SIG-M5 treated with dmso at 0.1 percent for 504 hours (cell line): ENCODE measurements at regions not wholly inside any gene's neighbourhood (a gene's known extent, or its start where the extent isn't known, plus 50 kb on each side); places are given as distances from the start of the nearest gene placed in this dataset.
"Not testable (repeated sequence)": the region's sequence is repeated elsewhere in the genome, so short reads cannot be mapped to it uniquely, and the experiment has no call there.

Source experiments
- DNase-seq: peaks from one replicate; lab custom pipeline; 2025; ENCODE audit not compliant: unreplicated experiment; lab: John Stamatoyannopoulos, UW

DNA sequence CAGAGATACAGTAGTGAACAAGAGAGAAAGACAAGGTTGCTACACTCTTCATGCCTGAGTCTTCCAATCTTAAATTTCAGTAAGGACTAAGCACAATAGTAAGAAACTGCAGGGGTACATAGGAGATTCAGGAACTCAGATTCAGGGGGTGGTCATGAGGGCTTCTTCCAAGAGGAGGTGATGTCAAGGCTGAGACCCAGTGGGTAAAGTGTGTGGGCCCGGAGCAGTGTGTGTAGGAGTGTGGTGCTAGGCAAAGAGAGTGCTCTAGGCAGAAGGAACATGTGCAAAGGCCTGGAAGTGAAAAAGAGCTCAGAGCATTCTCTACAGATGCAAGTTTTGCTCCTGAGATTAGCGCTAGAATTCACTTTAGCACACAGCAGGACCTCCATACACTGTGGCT lies 102.9 kb upstream of the SPATA12 start:
- no peak for DNase-seq

DNA sequence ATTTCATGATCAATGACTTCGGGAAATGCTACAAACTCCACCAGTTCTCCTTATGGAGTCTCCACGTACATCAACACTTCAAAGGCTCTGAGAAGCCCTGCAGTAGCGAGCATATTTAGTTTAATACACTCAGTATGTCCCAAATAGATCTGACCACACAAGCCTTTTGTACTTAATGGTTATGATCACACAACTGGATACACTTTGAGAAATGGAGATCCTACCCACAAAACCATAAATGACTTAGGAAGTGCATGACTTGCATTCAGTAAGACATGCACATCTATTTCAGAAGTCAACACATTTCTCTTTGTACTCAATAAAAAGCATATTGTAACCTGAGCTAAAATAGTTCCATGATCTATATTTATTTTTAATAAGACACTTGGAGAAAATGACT lies 103.6 kb upstream of the SPATA12 start:
- DNase-seq, result no peak

DNA sequence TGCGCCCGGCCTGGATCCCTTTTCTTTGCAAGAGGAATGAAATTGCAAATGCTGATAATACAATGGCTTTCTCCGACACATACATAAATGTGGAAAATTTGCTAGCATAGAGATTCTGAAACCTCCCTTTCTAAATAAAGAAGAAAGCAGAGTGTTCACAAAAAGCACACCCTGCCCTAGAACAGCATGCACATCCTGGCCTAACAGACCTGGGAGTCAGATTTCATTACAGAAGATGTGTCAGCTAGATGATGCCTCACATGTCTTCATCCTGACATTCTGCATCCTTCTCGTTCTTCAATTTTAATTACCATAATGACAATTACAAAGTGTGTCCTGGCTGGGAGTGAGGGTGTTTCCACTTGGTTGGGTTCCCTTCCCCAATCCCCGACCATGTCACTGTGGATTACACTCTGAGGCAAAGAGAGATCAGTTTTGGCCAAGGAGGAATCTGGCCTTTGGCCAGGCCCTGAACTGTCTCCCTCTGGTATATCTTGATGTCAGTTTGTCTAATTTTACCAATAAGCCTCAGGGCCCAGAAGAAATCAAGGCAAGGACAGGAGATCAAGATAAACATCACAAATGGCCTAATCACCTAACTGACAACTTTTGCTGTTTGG lies 104.9 kb upstream of the SPATA12 start:
- DNase-seq, result no peak

DNA sequence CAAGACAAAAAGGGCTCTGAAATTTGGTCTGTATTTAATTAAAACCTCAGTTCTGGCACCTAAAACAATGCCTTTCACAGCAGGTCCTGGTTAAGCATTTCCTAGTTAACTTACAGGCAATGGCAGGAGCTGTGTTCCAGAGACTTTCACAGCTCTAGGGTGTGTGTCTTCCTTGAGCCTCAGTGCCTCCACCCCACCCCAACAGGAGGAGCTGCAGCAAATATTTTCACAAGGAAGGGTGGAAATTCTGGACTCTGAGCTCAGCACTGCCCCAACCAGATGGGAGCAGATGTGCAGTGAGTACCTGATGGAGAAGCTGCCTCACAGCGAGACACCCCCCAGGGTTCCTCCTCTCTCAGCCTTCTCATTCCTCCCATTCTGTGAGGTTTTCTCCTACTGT lies 106.3 kb upstream of the SPATA12 start:
- DNase-seq, result no peak

DNA sequence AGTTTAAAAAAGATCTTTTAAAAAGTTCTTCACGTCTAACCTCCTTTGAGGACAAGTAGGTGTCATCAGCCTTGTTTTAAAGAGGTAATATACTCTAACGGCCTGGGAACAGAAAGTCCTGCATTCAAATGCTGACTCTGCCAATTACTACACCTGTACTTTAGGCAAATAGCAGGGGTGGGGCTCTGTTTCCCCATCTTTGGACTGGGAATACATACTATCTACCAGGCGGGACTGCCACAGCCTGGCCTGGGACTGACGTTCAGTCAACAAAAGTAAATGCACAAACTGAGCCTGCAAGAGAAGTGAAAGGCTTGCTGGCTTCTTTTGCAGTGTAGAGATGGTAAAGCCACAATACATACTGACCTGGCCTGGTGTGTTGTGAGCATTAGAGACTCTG lies 107.6 kb upstream of the SPATA12 start:
- no peak for DNase-seq

DNA sequence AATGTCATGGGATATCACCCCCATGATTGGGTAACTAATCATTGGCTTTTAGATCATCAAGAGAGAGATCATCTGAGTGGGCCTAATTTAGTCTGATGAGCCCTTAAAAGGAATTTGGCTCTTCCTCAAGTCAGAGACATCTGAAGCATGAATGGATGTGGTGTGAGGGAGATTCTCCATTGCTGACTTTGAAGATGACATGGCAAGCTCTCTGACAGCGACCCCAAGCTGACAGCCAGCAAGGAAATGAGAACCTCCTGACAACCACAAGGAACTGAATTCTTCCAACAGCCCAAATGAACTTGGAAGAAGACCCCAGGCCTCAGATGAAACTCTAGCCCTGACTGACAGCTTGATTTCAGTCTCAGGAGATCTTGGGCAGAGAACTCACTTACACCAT lies 108.4 kb upstream of the SPATA12 start:
- no peak for DNase-seq

DNA sequence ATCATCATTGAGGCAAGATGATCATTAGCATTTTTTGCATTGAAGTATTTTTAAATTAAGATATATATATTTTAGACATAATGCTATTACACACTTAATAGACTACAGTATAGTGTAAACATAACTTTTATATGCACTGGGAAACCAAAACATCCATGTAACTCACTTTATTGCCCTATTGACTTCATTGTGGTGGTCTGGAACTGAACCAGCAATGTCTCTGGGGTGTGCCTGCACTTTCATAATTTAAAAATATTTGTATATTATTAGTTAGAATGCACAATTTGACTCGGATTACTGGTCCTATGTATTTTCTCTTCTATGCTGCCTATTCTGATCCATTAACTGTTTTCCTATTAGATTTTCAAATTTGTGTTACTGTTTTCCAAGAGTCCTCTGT lies 109.1 kb upstream of the SPATA12 start:
- DNase-seq, result no peak

DNA sequence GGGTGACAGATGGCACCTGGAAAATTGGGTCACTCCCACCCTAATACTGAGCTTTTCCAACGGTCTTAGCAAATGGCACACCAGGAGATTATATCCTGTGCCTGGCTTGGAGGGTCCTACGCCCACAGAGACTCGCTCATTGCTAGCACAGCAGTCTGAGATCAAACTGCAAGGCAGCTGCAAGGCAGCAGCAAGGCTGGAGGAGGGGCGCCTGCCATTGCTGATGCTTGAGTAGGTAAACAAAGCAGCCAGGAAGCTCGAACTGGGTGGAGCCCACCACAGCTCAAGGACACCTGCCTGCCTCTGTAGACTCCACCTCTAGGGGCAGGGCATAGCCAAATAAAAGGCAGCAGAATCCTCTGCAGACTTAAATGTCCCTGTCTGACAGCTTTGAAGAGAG lies 115.1 kb upstream of the SPATA12 start:
- not testable (repeated sequence) for DNase-seq

DNA sequence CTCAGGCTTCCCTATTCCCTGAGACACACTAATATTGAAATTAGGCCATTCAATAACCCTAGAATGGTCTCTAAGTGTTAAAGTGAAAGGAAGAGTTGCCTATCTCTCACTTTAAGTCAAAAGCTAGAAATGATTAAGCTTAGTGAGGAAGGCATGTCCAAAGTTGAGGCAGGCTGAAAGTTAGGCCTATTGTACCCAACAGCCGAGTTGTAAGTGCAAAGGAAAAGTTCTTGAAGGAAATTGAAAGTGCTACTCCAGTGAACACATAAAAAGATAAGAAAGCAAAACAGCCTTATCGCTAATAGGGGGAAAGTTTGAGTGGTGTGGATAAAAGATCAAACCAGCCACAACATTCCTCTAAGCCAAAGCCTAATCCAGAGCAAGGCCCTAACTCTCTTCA lies 117.9 kb upstream of the SPATA12 start:
- DNase-seq, result no peak

DNA sequence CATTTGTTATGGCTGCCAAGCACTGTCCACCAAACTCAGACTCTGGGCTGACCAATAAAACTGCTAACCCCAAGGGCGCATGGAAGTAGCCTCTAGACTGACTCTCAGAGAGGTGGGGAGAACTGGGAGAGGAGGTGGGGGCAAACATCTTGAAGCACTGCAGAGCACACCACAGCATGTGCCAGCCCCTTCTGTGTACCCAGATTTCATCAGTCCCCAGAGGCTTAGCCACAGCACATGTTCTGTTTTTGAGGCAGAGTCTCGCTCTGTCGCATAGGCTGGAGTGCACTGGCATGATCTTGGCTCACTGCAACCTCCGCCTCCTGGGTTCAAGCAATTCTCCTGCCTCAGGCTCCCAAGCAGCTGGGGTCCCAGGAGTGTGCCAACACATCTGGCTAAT lies 119.5 kb upstream of the SPATA12 start:
- DNase-seq, result no peak

DNA sequence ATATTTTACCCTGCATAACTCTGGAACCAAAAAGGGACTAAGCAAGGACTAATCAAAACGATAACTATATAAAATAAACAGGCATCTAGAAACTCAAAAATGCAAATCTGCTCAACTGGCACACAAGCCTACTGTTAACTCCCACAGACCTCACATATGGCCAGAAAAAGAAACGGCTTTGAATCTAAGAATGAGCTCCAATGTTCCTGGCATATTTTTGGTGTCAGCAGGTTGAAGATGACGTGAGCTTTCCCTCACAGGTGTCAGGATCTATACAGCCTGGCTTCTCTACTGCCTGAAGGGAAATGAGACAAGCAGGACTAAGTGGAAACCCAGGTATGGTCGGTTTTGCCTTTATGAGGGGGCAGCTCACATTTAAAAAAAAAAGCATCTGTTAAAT lies 120.1 kb upstream of the SPATA12 start:
- DNase-seq, result no peak

DNA sequence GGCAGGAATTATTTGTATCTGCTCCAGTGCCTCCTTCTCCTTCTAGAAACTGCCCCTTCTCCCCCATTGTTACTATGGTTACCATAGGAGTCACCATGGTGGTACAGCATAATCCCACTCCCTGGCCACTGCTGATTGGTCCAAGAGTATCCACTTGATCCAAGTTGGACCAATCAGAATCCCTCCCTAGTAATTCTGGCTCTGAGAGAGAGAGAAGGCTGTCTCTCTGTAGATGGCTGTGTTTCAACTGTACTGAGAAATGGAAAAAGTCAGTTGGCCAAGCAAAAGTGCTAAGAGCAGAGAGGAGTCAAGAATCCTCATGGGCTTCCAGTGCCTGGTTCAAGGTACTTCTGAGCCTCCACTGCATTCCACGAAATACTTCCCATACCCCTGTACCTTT lies 120.6 kb upstream of the SPATA12 start:
- DNase-seq, result no peak

DNA sequence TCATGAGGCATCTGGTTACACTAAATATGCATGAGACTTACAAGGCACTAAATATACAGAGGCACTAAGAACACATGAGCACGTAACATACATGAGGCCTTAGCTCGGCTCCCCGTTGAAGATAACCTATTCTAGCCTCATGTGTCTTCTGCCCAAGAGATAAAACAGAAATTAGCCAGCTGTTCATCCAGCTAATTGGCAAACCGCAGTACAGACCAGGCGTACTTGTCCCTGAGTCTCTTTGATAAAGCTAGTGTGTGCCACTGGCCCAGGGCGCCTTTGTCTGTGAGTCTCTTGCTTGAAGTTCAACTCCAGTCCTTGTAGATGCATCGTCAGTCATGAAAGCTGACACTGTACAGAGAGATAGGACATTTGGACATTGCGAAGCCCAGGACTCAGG lies 121.9 kb upstream of the SPATA12 start:
- no peak for DNase-seq

DNA sequence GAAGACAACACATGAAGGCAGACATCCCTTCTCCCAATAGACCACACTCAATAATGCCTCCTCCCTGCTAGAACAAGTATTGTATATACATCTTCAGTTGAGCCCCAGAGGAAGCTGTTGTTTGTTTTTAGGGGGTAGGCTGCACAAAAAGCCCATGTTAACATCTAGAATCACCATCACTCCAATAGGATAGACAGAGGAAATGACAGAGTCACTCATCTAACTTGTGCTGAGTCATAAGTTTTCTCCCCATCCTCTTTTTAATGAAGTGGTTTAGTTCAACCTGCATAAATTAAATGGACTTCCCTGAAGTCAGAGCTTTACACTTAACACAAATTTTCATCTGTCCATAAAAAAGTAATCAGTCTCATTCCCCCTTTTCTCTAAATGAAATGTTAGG lies 122.9 kb upstream of the SPATA12 start:
- DNase-seq, result no peak

DNA sequence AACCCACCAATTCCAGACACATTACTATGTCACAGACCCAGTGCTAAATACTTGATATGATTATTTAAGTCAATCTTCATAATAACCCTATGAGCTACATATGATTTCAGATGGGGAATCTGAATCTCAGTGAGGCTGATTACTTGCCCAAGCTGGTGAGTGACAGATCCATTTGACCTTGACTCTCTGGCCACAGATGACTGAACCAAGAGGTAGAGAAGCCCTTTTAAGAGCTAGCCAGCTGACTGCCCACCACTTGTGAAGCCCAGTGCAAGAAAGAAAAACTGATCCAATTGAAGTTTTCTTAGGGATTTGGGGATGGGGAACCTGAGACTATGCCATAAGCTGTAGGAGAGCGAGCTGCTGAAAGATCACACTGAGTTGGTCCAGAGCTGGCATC lies 124.7 kb upstream of the SPATA12 start:
- DNase-seq, result no peak

DNA sequence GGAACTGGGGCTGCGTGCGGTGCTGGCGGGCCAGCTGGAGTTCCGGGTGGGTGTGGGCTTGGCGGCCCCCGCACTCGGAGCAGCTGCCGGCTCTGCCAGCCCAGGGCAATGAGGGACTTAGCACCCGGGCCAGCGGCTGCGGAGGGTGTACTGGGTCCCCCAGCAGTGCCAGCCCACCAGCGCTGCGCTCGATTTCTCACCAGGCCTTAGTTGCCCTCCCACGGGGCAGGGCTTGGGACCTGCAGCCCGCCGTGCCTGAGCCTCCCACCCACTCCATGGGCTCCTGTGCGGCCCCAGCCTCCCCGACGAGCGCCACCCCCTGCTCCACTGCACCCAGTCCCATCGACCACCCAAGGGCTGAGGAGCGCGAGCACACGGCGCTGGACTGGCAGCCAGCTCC lies 126.0 kb upstream of the SPATA12 start:
- DNase-seq, result not testable (repeated sequence)

DNA sequence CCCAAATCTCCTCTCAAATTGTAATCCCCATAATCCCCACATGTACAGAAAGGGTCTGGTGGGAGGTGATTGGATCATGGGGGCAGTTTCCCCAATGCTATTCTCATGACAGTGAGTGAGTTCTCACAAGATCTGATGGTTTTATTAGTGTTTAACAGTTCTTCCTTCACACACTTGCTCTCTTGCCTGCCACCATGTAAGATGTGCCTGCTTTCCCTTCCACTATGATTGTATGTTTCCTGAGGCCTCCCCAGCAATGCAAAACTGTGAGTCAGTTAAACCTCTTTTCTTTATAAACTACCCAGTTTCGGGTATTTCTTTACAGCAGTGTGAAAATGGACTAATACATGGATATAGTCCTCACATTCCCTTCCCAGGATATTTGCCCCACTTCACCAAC lies 126.7 kb upstream of the SPATA12 start:
- no peak for DNase-seq

DNA sequence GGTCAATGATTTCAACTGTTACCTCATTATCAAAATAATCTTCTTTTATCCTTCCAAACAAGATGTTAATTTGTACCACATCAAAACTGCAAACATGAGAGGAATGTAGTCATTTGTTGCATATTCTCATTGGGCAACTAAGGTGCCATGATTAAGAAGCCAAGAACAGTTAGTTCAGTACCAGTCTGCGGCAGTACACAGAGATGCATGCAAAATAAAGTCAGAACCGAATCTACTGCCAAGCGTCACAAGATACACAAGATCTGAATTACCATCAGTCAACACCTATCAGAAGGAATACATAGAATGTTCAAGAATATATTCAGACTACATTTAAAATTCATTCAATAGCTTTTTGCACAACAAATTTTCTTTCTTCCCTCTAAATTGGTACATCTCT lies 127.6 kb upstream of the SPATA12 start:
- DNase-seq, result no peak

DNA sequence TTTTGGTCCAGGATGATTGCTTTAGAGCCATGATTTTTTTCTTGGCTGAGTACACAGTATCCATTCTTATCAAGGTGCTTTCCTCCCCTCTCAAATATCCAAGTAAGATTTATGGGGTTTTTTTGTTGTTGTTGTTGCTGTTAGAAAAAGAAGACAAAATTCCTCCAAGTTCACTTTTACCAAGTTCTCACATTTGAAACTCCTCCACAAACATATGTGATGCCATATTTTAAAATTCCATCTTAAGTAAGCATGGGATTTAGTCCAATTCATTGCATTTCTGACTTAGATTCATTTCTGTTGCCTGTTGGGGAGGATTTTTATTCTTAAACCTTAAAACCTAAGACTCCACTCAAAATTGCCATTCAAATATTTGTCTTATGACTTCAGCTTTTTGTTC lies 128.6 kb upstream of the SPATA12 start:
- DNase-seq, result no peak

DNA sequence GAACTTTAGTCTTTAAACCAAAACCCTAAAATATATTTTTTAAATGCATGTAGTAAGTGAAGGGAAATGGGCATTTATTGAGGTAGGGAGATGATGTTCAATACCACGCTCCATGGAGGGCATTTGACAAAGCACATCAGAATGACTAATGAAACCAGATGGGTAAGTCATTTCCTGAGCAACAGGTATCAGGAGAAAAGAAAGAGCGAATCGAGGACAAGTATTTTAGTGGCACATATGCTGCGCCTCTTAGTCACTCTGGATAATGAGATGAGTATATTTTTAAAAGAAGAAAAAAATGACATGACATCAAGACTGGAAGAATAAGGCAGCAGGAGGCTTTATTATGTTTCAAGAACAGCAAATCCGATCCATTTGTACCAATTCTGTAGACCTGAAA lies 129.0 kb upstream of the ARHGEF3 start:
- DNase-seq, result no peak

DNA sequence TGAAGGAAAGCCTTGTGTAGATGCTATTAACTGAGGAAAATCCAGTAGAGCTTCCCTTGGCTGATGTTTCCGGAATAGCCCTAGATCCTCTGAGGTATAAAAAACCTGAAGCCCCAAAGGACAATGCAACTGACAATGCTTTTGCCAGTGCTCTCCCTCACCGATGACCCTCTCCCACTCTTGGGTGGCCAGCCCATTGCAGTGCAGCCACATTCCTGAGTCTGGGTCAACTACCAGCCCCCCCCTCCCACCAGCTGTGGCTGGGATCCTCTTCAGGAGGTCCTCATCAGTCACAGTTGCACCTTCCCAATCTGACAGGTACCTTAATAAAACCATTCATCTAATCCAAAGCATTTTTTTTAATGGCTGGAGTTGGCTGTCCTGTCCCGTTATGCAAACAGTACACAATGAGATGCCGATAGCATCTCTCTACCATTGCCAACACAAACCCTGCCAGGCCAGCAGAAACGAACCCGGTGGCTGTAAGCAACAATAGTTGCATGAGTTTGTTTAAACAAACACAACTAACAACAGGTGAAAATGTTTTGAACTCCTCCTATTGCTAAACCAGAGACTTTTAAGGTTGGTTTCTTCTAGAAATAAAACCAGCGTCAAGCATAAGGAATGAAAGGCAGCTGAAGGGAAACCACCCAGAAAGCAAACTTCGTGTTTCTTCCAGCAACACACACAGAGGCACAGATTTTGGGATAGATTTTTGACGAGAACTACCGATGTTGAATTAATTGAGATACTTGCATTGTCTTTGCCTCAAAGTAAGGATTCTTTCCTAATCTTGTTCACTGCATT lies 128.3 kb upstream of the ARHGEF3 start:
- DNase-seq, result no peak

DNA sequence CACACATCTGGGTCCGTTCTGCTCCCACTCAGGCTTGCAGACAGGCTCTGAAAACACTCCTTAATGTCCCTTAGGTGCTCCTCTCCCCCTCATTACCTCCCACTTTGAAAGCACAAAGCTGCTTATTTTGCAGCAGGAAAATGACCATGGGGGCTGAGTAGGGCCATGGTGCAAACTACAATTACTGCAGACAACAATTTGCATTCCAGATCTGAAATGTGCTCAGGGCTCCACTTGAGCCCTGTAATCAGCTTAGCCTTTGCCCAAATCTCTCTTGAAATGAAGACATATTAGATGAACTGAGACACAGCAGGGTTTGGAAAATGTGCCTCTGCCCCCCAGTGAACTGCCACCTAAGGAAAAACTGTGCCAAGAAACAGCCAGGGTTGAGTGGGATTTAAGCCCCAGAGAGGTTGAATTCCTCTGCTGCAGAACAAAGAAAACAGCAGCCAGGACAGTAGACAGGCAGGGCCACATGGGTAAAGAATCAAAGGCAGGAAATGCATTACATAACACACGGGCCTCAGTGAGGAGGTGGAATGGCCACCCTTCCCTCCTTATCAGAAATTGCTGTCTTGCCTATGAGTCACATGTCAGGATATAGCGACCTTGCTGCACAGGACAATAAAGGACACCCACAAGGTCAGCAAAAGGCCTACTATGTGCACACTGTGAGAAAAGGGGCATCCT lies 126.8 kb upstream of the ARHGEF3 start:
- peak; percentile 57 for DNase-seq
